ENCODE measurements at regions not wholly inside any gene's neighbourhood (a gene's known extent, or its start where the extent isn't known, plus 50 kb on each side); places are given as distances from the start of the nearest gene placed in this dataset.

DNA sequence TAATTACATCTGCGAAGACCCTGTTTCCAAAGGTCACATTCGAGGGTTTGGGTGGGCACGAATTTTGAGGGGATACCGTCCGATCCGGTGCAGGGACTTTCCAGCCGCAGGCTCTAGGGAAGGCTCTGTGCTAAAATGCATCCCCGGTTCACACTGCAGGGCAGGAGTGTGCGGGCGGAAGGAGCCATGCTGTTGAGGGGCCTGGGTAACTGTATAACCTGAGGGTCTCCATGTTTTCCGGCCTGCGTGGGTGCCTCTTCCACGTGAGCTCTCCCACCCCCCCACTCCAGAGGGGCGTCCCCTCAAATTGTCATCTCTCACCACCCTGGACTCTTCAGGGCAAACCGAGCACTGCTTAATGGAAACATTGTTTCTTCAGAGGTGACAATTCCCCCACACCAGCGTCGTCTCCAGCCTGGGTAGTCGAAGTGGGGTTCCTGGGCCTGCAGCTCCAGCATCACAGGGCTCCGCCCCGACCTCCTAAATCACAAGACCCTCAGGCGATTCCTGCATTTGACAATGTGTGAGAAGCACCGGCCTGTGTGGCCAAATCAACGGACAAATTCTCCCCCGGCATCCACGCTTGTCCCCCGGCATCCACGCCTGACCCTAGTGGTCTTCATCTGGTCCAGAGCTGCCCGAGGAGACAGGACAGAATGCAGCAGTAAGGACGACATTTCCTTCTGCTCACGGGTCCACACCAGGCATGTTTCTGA, 51.2 kb downstream of the FOXL3 start:
- no peak for DNase-seq

DNA sequence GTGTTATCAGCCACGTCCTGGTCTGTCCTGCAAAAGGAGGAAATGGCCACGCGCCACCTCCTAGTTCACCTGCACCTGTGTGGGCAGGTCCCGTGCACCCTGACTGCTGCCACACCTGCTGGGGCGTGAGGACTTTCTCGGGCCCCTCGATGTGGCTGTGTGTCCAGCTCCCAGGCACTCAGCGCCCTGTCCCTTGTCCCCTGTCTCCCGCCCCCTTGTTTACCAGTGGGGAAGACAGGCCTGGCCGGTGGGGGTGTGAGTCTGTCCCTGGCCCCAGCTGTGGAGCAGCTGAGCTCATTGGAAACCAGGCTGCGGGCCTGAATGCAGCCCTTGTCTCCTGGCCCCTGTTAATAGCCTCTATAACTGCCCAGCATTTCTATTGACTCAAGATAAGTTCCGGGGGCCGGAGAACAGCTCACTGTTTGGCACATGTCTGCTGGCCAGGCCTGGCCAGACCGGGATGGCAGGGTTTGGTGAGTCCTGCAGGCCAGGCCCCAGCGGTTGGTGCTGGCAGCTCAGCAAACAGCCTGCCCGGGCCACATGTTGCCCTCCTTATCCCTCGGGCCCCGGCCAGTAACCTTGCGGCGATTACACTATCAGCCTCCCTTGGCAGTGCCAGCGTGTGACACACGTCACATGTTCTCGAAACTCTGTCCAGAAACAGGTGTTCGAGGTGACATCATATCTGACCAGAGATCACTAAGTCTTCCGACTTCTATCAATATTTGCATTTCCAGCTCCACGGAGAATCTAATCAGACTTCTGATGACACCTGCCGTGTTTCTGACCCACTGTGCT, 52.1 kb downstream of the FOXL3 start:
- peak in 48 of 51 donors; percentile 11 to 95 (median 74) for DNase-seq

DNA sequence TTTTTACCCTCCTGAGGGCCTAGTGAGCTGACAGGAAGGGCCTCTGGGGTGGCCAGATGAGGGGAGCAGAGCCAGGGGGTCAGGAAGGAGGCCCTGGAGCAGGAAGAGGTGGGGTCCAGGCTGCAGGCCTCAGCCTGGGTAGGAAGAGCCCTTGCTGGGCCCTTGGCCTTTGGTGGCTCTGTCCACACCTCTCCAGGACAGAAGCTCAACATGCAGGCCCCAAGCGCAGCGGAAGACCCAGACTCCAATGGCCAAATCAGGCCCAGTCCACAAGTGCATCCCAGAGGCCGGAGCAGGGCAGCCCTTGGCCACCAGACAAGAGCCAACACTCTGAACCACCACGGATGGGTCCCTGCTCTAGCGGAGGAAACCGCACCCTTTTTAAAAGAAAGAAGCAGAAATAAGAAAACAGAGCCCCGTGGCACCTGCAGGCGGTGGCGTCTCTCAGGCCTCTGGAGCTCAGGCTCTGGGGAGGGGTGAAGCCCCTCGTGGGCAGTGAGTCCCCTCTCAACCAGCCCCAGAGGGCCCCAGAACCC, 52.8 kb downstream of the FOXL3 start:
- no peak for DNase-seq

DNA sequence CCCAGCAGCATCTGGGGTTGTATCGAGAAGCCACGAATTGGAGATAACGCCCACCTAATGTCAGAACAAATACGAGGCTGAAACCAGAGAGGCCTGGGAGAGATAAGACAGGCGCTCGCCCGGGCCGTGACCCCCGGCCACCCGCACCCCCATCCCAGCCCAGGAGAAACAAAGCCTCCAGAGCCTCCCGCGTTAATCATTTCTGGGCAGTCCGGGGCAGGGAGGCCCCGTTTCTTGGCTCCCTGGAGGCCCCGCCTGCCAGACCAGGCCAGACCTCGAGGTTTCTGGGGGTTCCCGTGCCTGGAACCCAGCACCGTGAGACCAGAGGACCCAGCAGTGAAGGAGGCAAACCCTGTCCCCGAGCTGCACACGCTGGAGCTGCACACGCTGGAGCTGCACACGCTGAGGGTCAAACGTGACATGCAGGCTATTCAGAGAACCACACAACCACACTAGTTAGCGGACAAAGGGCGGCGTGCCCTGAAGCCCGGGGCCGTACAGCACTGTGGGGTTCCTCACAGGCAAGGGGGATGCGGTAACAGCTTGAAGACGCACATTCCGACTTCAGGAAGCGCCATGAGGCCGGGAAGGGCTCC, 53.4 kb downstream of the FOXL3 start:
- DNase-seq, result no peak

DNA sequence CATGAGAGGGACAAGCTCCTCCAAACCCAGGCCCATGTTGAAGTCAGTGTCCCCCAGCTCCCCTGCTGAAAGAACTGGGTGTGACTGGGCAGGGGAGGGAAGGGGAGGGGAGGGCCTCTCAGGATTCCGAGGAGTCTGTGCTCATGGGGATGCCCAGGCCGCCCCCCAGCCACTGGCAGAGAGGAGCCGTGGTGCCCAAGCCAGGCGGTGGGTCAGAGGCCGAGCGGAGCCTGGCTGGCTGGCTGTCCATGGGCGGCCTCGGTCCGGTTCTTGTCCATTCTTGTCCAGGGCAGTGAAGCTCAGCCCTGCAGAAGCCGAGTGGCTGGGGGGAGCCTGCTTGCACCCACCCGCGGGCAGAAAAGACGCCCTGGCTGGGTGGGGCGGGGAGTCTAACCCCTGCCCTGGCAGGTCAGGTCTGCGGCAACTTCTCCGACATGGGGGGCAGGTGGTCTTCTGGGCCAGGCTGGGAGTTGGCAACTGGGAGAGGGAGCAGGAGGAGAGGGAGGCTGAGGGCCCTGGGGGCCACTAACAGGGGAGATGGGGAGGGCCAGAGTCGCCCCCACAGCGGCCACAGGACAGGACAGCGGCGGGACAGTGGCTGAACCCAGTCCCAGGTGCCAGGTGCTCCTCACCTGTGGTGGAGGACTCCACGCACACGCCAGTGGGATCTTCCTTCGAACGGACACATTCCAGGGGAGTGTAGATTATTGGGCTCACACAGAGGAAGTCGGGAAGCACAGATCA, 54.1 kb downstream of the FOXL3 start:
- no peak for DNase-seq

DNA sequence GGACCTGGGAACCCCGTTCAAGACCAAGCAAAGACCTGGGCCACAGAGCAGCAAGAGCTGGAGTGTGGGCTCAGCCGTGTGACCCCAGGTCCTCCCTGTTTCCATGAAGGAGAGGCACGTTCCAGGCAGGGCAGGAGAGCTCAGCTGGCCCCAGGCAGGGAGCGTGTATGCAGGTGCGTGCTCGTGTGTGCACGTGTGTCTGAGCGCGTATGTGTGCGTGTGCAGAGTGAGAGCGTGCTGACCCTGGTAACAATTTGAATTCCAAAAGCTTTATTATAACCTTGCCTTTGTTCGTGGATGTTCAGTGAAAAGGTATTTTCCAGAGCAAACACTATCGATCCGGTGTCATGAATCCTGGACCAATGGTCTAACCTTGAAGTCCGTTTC, 54.6 kb downstream of the FOXL3 start:
- DNase-seq, result no peak

DNA sequence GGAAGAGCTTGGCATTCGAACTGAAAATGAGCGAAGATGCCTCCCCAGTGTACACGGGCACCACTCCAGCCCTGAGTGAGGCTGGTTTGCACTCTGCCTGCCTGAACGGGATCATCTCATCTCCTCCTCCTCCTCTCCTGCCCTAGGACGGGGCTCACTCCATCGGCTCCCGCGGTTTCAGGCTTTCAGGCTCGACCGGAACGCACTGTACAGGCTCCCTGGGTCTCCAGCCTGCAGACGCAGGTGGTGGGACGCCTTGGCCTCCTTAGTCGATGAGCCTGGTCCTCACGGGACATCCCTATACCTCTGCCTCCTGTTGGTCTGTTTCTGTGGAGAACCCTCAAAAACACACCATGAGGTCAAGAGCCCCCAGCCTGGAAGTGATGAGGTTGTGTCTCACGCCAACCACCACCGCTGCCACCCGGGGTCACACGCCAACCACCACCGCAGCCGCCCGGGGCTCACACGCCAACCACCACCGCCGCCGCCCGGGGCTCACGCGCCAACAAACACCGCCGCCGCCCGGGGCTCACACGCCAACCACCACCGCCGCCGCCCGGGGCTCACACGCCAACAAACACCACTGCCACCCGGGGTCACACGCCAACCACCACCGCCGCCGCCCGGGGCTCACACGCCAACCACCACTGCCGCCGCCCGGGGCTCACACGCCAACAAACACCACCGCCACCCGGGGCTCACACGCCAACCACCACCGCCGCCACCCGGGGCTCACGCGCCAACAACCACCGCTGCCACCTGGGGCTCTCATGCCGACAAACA, 56.3 kb downstream of the FOXL3 start:
- DNase-seq, result no peak

DNA sequence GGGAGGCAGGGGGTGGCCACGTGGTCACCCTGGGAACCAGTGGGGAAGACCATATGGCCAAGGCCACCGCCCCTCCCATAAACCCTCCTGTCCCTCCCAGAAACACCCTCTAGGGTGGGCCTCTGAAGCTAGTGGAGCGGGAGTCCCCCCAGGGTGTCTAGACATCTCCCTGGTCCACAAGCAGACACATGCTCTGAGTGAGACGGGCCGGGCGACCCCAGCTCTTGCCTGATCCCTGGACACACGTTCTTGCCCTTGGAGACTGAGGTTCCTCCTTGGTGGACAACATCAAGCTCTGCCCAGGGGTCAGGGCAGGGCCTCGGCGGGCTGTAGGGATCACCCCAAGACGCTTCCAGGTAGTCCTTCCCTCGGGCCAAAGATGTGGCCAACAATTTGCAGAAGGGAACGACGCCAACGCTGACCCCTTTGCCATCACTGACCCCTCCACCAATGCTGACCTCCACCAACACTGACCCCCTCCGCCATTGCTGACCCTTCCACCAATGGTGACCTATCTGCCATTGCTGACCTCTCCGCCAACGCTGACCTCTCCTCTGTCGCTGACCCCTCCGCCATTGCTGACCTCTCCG, 57.1 kb downstream of the FOXL3 start:
- DNase-seq, result no peak

DNA sequence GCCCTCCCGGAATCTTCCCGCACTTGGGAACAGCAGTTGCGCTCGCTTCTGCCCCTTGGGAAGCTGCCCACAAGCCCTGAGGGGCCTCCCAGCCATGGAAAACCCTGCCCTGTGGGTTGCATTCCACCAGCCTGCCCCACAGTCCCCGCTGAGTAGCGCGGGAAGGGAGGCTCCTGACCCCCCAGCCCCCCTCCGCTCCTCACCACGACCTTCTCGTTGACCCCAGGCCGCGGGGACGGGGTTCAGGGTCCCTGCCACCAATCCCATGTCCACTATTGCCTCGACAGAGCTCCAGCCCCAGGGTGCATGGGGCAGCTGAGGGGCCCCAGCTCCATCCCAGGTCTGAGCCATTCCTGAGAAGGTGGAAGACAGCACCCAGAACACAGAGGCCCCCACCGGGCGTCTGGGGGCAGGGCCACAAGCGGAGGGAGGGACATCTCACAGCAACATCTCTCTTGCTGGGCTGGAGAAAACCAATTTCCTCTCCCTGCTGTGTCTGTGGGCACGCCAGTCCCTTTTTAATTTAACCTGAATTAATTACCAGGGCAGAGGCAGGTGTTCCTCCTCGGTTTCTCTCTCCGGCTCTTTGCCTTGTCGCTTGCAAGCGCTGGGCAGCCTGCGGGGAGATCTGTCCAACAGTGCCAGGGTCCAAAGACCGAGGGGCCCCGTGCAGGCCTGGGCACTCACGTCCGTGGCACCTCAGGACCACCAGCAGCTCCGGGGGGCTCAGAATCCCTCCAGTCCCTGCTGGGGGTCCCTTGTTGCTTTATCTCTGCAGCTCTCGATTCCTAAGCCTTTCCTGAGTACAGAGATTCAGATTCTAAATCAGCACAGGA, 57.9 kb downstream of the FOXL3 start:
- no peak for DNase-seq

DNA sequence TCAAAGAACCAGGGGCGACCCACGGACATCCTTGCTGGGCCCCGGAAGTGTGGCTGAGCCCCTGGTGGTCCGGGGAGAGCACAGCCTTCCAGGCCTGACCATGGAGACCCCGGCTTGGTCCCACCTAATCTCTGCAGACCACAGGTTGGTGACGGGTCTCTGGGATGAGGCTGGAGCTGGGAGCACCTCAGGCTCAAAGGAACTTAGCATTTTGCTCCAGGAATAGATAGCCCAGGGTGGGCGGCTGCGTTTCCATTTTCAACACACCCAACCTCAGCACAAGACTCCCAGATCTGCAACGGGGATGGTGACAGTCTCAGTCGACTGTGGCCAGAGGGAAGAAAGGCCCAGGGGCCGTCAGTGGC, 58.5 kb downstream of the FOXL3 start:
- no peak for DNase-seq

DNA sequence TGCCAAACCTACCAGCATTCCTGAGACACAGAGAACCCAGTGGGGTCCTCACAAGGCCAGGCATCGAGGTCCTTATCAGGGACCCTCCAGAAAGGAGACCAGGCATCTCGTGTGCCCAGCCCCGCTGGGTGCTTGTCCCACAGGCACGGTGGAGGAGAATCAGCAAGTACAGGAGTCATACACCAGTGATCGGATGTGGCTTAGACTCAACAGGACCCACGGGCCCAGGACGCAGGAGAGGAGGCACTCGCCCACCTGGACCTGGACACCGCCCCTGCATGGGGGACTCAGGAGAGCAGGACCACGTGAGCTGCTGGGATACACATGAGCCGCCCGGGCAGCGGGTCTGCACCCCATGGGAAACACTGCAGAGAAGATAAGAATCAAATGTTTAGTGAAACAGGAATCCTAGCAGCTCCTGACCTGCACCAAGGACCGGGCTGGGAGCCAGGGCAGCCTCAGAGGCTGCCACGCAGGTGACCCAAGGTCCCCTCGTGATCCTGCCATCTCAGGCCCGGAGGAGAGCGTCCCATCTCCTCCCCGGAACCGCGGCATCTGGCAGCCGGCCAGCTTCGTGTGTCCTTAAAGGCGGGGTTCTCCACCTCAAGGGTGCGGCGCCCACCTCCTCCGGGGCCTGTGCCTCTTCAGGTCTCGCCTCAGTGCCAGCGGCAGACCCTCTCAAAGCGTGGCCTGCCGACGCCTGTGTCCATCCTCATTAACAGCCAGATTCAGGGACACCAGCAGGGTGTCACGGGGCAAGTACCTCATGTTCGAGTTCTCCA, 59.2 kb downstream of the FOXL3 start:
- no peak for DNase-seq

DNA sequence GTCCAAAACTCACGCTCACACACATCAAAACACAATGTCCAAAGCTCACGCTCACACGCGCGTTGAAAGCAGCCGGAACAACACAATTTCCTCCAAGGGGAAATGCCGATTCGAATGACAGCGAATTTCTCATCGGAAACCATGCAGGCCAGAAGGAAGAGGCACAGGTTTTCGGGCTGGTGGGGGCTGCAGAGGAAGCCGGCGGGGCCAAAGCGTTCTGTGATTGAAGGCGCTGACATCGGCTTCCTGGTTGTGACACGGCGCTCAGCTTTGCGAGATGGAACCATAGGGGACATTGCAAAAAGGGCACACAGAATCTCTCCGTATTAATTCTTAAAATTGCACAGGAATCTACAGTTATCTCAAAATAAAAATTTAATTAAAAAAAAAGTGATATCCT, 61.3 kb downstream of the FOXL3 start:
- DNase-seq, result no peak

DNA sequence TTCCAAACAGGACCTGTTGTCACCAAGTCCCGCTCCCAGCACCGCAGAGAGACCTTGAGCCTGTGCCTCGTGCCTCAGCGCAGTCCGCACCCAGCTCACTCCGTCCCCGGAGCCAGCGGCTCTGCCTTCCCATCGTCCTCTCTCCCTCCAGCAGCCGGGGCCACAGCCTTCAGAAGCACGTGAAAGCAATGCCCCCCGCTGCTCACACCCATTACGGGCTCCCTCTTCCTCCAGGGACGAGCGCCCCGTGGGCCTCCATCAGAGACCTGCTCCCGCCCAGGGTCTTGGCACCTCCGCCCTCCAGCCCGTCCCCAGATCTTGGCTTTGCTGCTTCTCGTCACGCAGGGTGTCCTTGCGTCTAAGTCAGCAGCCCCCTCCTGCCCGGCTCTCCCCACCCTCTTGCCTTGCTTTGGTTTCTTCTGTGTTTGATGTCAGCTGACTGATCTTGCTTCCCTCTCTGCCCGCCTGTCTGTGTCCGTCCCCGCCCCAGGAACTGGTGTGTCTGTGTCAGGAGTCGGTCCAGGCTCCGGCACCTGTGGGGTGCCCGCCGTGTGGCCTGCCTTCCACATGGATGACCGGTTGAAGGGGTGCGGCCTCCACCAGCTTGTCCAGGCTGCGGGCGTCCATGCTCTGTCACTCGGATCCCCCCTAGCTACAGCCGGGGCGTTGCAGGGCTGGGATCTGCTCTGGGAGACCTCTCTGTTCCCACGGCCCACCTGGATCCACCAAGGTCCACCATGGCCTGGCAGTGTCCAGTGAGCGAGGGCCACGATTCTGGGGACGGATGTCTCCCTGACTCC, 61.9 kb downstream of the FOXL3 start:
- no peak for DNase-seq

DNA sequence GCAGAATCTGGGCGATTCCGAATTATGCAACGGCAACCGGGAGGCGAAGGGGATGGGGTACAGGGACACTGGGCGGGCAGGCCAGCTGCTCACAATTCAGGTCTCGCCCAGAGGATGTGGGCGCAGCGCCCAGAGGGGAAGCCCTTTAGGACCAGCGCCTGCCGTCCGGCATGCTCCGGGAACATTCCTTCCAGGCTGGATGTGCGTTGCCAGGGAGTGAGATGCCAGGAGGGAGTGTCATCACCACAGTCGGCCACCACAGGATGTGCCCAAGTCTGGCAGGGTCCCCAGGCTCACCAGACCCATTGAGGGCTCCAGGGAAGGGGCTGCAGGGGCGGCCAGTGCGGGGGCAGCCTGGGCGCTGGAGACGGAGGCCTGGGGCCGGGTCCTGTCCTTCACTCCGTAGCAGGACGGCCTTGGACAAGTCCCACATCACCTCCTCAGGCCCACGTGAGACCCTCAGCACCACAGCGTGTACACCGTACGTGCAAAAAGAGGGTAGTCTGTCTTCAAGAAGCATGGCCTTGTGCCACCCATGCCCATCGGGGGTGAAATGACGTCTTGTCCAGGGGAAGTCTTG, 63.9 kb downstream of the FOXL3 start:
- peak in 45 of 51 donors; percentile 8 to 79 (median 51) for DNase-seq

DNA sequence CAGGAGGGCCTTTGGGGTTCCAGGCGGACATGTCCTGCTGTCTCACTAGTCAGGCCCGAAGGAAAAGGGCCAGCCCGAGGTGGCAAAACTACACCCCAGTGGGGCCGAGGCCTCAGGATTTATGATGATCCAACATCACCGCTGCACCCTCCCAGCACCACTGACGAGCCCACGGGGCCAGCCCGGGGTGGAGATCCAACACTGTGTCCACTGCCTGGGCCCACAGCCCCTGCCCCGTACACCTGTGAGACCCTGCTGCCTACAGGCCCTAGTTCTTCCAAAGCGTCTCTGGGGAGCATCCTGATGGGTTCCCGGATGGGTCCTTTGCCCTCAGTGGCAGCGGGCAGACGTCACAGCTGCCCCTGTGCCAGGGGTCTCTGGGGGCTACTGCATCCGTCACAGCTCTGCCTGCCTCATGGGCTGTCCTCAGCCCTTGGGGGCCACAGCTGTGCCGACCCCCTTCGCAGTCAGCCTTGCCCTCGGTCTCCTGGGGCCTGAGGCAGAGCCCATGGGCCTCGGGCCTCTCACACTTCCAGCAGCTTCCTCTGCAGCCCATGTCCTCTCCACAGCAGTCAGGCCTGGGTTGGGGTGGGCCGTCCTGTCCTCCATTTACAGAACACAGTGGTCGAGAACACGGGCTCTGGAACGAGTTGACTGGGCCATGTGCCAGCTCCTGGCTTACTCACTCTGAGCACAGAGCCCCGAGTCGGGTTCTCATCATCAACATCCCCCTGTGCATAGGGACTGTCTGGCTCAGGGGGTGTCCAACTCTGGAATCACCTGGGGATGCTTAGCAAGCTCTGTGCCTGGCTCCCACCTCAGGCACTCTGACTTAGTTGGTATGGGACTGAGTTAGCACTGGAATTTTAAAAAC, 64.9 kb downstream of the FOXL3 start:
- no peak for DNase-seq

DNA sequence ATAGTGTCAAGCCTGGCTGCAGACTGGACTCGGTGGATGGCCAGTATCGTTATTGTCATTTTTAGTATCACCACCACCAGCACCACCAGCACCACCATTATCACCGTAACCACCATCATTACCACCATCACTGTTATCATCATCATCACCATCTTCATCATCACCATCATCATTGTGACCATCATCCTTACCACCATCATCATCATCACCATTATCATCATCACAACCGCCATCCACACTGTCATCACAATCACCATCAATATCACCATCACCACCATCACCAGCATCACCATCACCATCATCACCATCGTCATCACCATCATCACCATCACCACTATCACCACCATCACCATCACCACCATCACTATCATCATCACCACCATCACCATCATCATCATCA, 65.6 kb downstream of the FOXL3 start:
- no peak for DNase-seq

DNA sequence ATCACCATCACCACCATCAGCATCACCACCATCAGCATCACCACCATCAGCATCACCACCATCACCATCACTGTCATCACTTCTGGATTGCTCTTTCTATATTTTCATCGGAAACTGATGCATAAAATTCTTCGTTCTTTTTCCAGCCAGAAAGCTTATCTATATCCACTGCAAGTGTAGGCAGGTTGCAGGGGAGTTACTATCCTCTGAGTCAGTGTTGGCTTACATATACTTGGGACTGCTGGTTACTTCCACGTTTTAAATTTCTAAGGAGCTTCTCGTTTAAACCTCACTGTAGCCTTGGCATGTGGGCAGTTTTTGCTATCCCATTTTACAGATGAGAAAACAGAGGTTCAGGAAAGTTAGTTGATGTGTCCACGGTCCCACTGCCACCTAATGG, 66.1 kb downstream of the FOXL3 start:
- no peak for DNase-seq

All from hypothalamus (tissue), 51 donors.